ENCODE measurements at regions not wholly inside any gene's neighbourhood (a gene's known extent, or its start where the extent isn't known, plus 50 kb on each side); places are given as distances from the start of the nearest gene placed in this dataset.

DNA sequence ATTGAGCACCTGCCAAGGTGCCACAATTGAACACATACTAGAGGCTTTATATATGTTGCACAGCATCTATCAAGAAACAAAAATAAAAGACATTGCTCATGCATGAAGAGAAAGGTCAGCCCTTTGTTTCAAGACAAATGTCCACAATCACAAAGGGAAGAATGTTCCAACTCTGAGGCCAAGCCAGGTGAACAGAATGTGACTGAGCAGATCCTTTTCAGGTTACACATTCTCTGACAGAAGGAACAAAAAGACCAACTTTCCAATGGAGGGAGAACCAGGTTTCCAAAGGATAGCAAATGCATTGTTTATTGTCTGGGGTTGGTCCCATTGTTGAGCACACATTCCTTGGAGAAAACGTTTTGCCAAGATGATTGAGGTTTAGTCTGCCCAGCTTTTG, 50.2 kb upstream of the FAM174B start:
- no peak overlapping the region for H3K4me3 ChIP-seq (ENCODE audit: low read depth, low read length)
- TF ChIP-seq, protein P1, sequence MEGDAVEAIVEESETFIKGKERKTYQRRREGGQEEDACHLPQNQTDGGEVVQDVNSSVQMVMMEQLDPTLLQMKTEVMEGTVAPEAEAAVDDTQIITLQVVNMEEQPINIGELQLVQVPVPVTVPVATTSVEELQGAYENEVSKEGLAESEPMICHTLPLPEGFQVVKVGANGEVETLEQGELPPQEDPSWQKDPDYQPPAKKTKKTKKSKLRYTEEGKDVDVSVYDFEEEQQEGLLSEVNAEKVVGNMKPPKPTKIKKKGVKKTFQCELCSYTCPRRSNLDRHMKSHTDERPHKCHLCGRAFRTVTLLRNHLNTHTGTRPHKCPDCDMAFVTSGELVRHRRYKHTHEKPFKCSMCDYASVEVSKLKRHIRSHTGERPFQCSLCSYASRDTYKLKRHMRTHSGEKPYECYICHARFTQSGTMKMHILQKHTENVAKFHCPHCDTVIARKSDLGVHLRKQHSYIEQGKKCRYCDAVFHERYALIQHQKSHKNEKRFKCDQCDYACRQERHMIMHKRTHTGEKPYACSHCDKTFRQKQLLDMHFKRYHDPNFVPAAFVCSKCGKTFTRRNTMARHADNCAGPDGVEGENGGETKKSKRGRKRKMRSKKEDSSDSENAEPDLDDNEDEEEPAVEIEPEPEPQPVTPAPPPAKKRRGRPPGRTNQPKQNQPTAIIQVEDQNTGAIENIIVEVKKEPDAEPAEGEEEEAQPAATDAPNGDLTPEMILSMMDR (IDR thresholded peaks at IDR 0.05; ENCODE audit: control insufficient read depth, extremely low read depth, insufficient read depth) = no peak
- no peak for DNase-seq (ENCODE audit: low read depth)

DNA sequence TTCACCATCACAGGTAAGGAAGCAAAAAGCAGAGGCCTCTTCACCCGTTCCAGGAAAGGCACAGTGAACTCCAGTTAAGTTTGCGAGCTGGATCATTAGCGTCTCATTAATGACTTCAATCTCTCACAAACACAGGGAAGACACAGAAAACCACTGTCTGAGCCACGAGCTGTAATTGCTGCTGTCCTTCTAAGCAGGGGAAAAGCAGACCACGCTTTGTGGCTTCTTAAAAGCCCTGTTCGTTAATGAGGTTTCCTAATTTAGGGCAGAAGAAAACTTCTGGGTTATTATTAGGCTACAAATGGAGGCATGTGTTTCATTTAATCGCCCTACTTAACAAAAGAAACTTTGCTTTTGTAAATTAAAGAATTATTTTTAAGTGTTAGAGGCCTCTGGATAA, 50.6 kb upstream of the FAM174B start:
- TF ChIP-seq, protein P1 (IDR thresholded peaks at IDR 0.05; ENCODE audit: control insufficient read depth, extremely low read depth, insufficient read depth) = no peak
- H3K4me3 ChIP-seq (ENCODE audit: low read depth, low read length) = no peak overlapping the region
- no peak for DNase-seq (ENCODE audit: low read depth)

DNA sequence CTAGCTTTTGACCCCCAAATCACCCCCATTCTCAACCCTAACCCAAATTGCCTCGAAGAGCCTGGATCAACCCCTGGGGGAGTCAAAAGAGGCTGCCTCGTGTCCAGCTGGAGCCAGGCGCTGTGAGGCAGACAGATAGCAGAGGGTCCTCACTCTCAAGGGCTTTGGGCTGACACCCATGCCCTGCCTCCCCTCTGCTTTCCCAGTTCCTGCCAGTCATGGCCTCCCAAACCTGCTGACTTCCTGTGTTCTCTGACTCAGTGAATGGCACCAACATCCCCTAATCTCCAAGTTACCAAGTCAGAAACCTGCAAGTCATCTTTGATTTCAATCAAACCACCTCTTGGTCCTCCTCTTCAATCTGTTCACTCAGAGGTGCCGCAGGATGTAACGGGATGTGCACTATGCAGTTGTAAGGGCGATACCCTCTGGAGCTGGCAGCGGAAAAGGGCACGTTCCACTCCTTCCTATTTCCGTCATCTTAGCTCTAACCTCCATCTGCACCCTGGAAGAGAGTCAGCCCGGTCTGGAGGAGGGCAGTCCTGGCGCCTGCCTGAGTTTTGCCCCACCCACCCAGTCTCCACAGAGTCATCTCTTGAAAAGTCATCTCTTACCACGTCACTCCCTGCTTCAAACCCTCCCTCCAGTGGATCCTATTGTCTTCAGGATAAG, 52.4 kb upstream of the FAM174B start:
- no peak overlapping the region for H3K4me3 ChIP-seq (ENCODE audit: low read depth, low read length)
- no peak for DNase-seq (ENCODE audit: low read depth)
- TF ChIP-seq, protein P1 (IDR thresholded peaks at IDR 0.05; ENCODE audit: control insufficient read depth, extremely low read depth, insufficient read depth) = no peak

DNA sequence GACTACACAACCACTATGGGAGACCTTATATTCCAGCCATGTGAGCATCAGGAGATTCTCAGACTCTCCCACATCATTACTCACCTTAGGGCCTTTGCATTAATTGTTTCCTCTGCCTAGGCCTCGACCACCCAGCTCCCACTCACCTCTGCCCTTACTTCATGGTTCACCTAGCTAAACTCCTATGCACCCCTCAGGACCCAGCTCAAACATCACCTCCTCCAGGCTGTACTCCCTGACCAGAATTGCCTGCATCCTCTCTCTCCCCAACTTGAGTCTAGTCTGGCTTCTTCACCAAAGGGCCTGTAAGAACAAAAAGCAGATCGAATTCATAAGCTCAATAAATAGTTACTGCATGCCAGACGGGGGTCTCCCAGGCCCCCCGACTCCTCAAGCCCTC, 53.1 kb upstream of the FAM174B start:
- TF ChIP-seq, protein P1 (IDR thresholded peaks at IDR 0.05; ENCODE audit: control insufficient read depth, extremely low read depth, insufficient read depth) = no peak
- H3K4me3 ChIP-seq (ENCODE audit: low read depth, low read length) = no peak overlapping the region
- DNase-seq (ENCODE audit: low read depth) = no peak

DNA sequence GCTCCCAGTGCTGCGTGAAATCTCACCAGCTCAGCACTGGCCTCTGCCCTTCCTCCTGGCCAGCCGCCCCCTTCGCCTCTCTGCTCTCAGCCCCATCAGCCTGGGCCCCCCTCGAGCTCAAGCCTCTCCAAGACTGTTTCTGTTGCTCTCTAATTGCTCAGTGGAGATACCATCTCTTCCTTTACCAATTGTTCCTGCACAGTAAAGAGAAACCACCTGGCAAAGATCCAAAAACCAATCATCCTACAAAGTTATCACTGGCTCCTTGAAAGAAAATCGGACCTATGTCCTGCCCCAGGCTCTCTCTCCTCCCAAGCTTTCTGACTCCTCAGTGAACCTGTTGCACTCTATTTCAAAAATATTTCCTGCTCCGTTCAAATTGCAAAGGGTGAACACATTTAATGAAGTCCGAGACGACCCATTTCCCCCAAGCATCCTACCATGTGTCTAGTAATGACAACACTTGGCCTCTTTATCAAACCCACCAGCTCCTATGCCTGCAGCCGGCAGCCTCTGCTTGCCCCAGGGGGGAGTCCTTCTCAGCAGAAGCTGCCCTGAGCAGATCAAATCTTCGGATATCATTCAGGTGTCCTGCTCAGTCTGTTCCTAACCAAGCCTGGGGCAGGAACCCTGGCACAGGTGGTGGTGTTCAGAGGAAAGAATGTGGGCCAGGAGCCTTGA, 53.7 kb upstream of the FAM174B start:
- peak; percentile 86 for DNase-seq (ENCODE audit: low read depth)
- no peak overlapping the region for H3K4me3 ChIP-seq (ENCODE audit: low read depth, low read length)
- TF ChIP-seq, protein P1 (IDR thresholded peaks at IDR 0.05; ENCODE audit: control insufficient read depth, extremely low read depth, insufficient read depth) = no peak

DNA sequence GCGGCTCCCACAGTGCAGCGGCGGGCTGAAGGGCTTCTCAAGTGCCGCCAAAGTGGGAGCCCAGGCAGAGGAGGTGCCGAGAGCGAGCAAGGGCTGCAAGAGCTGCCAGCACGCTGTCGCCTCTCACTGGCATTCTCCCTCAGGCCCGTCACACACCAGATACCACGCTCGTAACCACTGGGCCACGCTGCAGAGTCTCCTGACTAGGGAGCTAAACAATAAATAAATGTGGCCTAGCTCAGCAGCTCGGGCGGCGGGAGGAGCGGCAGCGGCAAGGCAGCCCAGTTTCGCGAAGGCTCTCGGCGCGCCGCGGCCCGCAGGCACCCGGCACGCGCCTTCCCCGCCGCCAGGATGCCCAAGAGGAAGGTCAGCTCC, 55.9 kb upstream of the FAM174B start:
- no peak for DNase-seq (ENCODE audit: low read depth)
- no peak overlapping the region for H3K4me3 ChIP-seq (ENCODE audit: low read depth, low read length)
- TF ChIP-seq, protein P1 (IDR thresholded peaks at IDR 0.05; ENCODE audit: control insufficient read depth, extremely low read depth, insufficient read depth) = no peak

DNA sequence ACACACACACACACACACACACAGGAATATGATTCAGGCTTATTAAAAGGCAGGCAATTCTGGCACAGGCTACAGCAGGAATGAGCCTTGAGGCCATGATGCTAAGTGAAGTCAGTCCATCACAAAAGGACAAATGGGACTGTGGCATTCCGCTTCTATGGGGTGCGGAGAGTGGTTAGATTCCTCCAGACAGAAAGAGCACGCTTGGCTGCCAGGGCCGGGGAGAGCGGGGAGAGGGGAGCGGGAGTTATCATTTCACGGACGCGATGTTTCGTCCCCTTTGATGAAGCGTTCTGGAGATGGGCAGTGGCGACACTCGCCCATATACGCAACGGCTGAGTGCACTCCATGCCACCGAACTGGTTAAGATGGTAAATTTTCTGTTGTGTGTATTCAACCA, 58.5 kb upstream of the FAM174B start:
- no peak overlapping the region for H3K4me3 ChIP-seq (ENCODE audit: low read depth, low read length)
- no peak for DNase-seq (ENCODE audit: low read depth)
- TF ChIP-seq, protein P1 (IDR thresholded peaks at IDR 0.05; ENCODE audit: control insufficient read depth, extremely low read depth, insufficient read depth) = no peak
